ENCODE measurements at regions not wholly inside any gene's neighbourhood (a gene's known extent, or its start where the extent isn't known, plus 50 kb on each side); places are given as distances from the start of the nearest gene placed in this dataset.

DNA sequence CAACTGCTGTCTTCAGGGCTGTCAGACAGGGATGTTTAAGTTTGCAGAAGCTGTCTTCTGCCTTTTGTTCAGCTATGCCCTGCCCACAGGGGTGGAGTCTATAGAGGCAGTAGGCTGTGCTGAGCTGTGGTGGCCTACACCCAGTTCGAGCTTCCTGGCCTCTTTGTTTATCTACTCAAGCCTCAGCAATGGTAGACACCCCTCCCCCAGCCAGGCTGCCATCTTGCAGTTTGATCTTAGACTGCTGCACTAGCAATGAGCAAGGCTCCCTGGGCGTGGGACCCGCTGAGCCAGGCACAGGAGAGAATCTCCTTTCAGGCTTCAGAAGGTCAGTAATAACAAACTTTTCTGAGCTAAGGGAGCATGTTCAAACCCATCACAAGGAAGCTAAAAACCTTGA is 545.3 kb downstream of the TLE4 start:
- no peaks in the 10 kb centered on the region for H3K9me3 ChIP-seq (ENCODE audit: control insufficient read depth, insufficient read depth, low read depth, low read length)
- in situ Hi-C loops (cut with HindIII; ENCODE audit: low pct_unique_long_range_greater_than_20kb, low sequenced_read_pairs): no loop called here
- BruUV-seq (replicated peaks): no TSS peak
- H3K27me3 ChIP-seq (ENCODE audit: control insufficient read depth, insufficient read depth, low read length): no peaks in the 10 kb centered on the region
- H3K4me1 ChIP-seq (ENCODE audit: control insufficient read depth, insufficient read depth, low read length): no peaks in the 10 kb centered on the region
- no peak overlapping the region for H3K27ac ChIP-seq (ENCODE audit: low read length)
- DNase-seq (ENCODE audit: low read depth, low spot score): no peak
- POLR2A ChIA-PET: no interaction called here
- intact Hi-C loops (cut with micrococcal nuclease; ENCODE audit: unreplicated experiment): no loop called here
- TF ChIP-seq, protein P1, sequence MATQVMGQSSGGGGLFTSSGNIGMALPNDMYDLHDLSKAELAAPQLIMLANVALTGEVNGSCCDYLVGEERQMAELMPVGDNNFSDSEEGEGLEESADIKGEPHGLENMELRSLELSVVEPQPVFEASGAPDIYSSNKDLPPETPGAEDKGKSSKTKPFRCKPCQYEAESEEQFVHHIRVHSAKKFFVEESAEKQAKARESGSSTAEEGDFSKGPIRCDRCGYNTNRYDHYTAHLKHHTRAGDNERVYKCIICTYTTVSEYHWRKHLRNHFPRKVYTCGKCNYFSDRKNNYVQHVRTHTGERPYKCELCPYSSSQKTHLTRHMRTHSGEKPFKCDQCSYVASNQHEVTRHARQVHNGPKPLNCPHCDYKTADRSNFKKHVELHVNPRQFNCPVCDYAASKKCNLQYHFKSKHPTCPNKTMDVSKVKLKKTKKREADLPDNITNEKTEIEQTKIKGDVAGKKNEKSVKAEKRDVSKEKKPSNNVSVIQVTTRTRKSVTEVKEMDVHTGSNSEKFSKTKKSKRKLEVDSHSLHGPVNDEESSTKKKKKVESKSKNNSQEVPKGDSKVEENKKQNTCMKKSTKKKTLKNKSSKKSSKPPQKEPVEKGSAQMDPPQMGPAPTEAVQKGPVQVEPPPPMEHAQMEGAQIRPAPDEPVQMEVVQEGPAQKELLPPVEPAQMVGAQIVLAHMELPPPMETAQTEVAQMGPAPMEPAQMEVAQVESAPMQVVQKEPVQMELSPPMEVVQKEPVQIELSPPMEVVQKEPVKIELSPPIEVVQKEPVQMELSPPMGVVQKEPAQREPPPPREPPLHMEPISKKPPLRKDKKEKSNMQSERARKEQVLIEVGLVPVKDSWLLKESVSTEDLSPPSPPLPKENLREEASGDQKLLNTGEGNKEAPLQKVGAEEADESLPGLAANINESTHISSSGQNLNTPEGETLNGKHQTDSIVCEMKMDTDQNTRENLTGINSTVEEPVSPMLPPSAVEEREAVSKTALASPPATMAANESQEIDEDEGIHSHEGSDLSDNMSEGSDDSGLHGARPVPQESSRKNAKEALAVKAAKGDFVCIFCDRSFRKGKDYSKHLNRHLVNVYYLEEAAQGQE (IDR thresholded peaks at IDR 0.05; ENCODE audit: insufficient read depth in 1 of 2, low read depth in 2 of 2, low read length in 1 of 2): no peak
- no peak for TF ChIP-seq TCF7L2 (IDR thresholded peaks at IDR 0.05; ENCODE audit: low read depth, low read length)
- TF ChIP-seq, protein P2, sequence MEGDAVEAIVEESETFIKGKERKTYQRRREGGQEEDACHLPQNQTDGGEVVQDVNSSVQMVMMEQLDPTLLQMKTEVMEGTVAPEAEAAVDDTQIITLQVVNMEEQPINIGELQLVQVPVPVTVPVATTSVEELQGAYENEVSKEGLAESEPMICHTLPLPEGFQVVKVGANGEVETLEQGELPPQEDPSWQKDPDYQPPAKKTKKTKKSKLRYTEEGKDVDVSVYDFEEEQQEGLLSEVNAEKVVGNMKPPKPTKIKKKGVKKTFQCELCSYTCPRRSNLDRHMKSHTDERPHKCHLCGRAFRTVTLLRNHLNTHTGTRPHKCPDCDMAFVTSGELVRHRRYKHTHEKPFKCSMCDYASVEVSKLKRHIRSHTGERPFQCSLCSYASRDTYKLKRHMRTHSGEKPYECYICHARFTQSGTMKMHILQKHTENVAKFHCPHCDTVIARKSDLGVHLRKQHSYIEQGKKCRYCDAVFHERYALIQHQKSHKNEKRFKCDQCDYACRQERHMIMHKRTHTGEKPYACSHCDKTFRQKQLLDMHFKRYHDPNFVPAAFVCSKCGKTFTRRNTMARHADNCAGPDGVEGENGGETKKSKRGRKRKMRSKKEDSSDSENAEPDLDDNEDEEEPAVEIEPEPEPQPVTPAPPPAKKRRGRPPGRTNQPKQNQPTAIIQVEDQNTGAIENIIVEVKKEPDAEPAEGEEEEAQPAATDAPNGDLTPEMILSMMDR (IDR thresholded peaks at IDR 0.05): no peak
- no peak for TF ChIP-seq SIN3A (IDR thresholded peaks at IDR 0.05; ENCODE audit: borderline replicate concordance, insufficient read depth, low read depth, low read length)
- TF ChIP-seq POLR2AphosphoS5 (IDR thresholded peaks at IDR 0.05; ENCODE audit: low read depth, low read length): no peak
- CTCF ChIA-PET: no interaction called here
- ATAC-seq: no peak
- no peak overlapping the region for H3K4me3 ChIP-seq (ENCODE audit: low read depth in 2 of 2, low read length in 2 of 2)
- no peaks in the 10 kb centered on the region for H3K36me3 ChIP-seq (ENCODE audit: control insufficient read depth, insufficient read depth, low read length)

- DNase-seq (ENCODE audit: low read depth, low spot score) (no peak), ATAC-seq (no peak)
- intact Hi-C loops (cut with micrococcal nuclease; ENCODE audit: unreplicated experiment) (no loop called here), in situ Hi-C loops (cut with HindIII; ENCODE audit: low pct_unique_long_range_greater_than_20kb, low sequenced_read_pairs) (no loop called here)
- H3K27me3 ChIP-seq (ENCODE audit: control insufficient read depth, insufficient read depth, low read length): no peaks in the 10 kb centered on the region
- no peak overlapping the region for H3K4me3 ChIP-seq (ENCODE audit: low read depth in 2 of 2, low read length in 2 of 2)
- POLR2A ChIA-PET: no interaction called here
- CTCF ChIA-PET: no interaction called here
- H3K9me3 ChIP-seq (ENCODE audit: control insufficient read depth, insufficient read depth, low read depth, low read length): no peaks in the 10 kb centered on the region
- BruUV-seq (replicated peaks): no TSS peak
- no peaks in the 10 kb centered on the region for H3K36me3 ChIP-seq (ENCODE audit: control insufficient read depth, insufficient read depth, low read length)
- TF ChIP-seq, protein P2 (IDR thresholded peaks at IDR 0.05): no peak
- no peak for TF ChIP-seq TCF7L2 (IDR thresholded peaks at IDR 0.05; ENCODE audit: low read depth, low read length)
- no peak for TF ChIP-seq SIN3A (IDR thresholded peaks at IDR 0.05; ENCODE audit: borderline replicate concordance, insufficient read depth, low read depth, low read length)
- TF ChIP-seq, protein P1 (IDR thresholded peaks at IDR 0.05; ENCODE audit: insufficient read depth in 1 of 2, low read depth in 2 of 2, low read length in 1 of 2): no peak
- no peak for TF ChIP-seq POLR2AphosphoS5 (IDR thresholded peaks at IDR 0.05; ENCODE audit: low read depth, low read length)
- H3K27ac ChIP-seq (ENCODE audit: low read length): no peak overlapping the region
- no peaks in the 10 kb centered on the region for H3K4me1 ChIP-seq (ENCODE audit: control insufficient read depth, insufficient read depth, low read length)
Observed at GRCh38 chr9:80114241-80114640, 542.5 kb downstream of the TLE4 start.

Measured in Panc1 (cell line).